ENCODE measurements at regions not wholly inside any gene's neighbourhood (a gene's known extent, or its start where the extent isn't known, plus 50 kb on each side); places are given as distances from the start of the nearest gene placed in this dataset.
"Not testable (repeated sequence)": the region's sequence is repeated elsewhere in the genome, so short reads cannot be mapped to it uniquely, and the experiment has no call there.

DNA sequence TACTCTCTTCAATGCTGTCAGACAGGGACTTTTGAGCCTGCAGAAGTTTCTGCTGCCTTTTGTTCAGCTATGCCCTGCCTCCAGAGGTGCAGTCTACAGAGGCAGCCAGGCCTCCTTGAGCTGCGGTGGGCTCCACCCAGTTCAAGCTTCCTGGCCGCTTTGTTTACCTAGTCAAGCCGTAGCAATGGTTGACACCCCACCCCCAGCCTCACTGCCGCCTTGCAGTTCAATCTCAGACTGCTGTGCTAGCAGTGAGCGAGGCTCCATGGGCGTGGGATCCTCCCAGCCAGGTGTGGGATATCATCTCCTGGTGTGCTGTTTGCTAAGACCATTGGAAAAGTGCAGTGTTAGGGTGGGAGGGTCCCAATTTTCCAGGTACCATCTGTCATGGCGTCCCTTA is 506.1 kb upstream of the FLRT2 start:
- not testable (repeated sequence) for TF ChIP-seq POLR2AphosphoS5, POLR2A (IDR thresholded peaks at IDR 0.05; ENCODE audit: low read depth, low read length)

Data from GM12891 (cell line).